Stimulated activated naive CD8-positive, alpha-beta T cell treated with anti-CD3 and anti-CD28 coated beads, Interleukin-15, Interleukin-2, amounts not matched to agents 100 U/mL and 50 U/mL, for 24 hours (primary cell): ENCODE measurements at regions not wholly inside any gene's neighbourhood (a gene's known extent, or its start where the extent isn't known, plus 50 kb on each side); places are given as distances from the start of the nearest gene placed in this dataset.

Source experiments
- ATAC-seq: fragments of 150-1000 bp; cut with Tn5 transposase; one replicate; pipeline ENCODE4 v1.10.0; 2021
- DNase-seq: peaks from one replicate; pipeline ENCODE4 v3.0.0; 2021

DNA sequence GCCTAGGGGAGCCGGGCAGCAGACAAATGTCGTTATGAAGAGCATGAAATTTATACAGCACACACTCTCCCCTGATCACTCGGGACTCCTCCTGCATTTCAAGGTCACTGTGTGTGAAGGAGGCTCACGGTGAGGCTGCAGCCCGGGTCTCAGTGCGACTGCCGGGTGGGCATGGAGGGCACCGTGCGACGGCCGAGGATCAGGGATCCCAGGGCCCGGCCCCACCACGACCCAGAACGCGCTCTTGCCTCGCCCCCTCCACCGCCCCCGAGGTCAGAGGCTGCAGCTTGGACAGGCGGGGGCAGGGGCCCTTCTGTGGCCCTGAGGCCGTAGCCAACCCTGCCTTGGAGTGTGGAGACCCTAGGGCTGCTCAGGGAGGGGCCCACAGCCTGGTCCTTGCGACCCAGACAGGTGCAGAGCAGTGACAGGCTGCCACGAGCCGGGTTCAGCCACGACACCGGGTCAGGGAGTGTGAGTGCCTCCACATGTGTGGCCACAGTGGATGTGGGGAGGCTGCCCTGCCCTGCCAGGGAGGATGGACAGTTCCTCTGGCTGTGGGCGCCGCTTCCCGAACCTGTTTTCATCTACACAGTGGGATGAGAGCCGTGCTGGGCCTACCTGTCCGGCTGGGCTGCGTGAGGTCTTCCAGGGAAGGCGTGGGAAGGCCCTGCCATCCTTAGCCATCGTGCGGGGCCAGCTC is 89.3 kb upstream of the NKX1-1 start:
- DNase-seq = no peak
- ATAC-seq = no peak

GRCh38 chr4:1494416-1495315 is 88.4 kb upstream of the NKX1-1 start:
- DNase-seq (no peak), ATAC-seq (no peak)

- DNase-seq (no peak), ATAC-seq (no peak)
Observed at GRCh38 chr4:1493540-1494287, 87.5 kb upstream of the NKX1-1 start.

DNA sequence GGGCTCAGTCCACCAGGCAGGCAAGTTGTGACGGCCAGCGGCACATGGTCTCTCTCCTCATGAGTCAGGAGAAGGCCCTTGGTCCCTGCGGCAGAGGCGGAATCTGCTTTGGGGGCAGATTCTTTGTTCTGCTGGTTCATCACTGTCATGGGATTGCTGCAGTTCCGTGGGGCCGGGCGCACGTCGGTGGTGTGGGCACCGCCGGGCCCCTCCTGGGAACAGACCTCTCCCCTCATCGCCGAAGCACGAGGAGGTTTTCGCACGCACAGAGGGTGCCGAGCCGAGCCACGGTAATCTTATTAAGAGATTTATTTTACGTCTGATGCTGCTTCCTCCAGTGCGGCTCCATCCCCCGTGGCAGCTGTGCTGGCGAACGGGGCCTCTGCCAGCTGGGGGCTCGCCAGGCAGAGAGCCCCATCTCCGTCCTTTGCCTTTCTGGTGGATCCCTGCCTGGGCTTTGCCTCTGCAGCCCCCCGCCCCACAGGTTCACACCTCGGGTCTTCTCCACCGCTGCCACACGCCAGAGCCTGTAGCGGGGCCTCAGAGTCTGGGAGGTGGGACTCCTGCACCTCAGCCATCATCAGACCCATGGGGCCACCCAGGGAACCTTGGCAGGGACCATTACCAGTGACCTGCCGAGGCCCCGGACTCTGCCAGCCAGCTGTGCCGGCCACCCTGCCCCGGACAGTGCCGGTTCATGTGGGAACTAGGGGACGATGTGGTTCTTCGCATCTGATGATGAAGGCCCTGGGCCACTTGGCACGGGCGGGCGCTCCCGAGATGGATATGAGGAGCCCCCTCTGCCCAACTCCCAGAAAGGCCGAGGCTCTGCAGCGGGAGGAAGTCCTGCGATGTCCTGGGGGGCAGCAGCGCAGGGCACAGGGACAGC is 86.7 kb upstream of the NKX1-1 start:
- no peak for DNase-seq
- no peak for ATAC-seq

GRCh38 chr4:1492142-1492457 is 85.9 kb upstream of the NKX1-1 start:
- no peak for ATAC-seq
- DNase-seq = no peak

GRCh38 chr4:1491328-1492141 is 85.3 kb upstream of the NKX1-1 start:
- no peak for DNase-seq
- ATAC-seq = no peak

GRCh38 chr4:1490654-1491327 is 84.5 kb upstream of the NKX1-1 start:
- DNase-seq = no peak
- ATAC-seq = no peak

DNA sequence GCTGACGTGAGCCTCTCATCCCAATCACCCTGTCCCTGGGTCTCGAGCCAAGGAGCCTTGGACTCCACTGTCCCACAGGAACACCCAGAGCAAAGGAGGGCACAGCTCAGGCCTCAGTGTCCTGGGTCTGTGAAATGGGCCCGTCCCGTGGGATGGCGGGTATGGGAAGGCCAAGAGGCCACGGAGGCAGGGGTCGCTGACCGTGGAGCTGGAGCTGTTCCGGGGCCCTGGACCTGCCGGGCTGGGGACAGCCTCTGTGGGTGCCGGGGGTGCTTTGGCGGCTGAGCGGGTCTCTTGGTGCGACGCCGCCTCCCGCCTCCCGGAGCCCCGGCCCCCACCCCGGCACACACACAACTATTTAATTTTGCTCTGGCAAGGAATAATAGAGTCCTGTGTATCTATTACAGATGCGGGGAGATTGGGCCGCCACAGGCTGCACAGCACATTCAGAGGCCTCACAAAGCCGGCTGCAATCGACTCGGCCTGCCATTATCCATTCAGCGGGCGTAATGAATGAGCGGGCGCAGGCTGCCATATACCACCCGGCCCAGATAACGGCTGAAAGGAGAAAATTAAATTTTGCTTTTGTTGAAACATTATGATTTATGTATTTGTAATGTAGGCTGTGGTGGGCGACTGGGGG is 83.9 kb upstream of the NKX1-1 start:
- no peak for DNase-seq
- no peak for ATAC-seq

DNA sequence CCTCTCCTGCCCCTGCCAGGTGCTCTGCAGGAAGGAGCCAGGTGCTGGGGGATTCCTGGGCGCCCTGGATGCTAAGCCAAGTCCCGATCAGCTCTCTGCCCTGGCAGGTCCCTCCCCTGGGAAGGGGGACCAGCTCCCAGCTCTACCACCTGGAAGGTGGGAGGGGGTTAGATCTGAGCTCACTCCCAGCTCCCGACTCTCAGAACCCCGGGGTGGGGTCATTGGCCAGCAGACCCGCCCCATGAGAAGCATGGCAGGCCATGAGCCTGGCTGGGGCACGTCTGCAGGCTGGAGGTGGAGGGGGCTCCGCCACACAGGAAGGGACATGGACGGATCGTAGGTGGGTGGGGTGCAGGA is 83.4 kb upstream of the NKX1-1 start:
- DNase-seq (no peak), ATAC-seq (no peak)

GRCh38 chr4:1488831-1489638 is 82.8 kb upstream of the NKX1-1 start:
- DNase-seq (no peak), ATAC-seq (no peak)

DNA sequence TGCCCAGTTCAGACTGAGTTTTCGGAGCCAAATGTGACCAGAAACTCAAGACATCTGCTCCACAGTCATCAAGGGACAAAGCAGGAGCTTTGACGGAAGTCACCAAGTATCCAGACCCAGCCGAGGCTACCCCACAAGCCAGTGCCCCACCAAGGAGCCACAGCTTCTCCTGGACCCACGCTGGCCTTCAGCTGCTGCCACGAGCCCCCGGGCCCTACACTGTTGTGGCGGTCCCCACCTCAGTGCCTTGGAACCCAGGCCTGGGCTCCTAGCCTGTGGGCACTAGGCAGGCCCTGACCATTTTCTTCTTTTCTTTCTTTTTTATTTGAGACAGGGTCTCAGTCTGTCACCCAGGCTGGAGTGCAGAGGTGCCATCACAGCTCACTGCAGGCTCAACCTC is 82.1 kb upstream of the NKX1-1 start:
- ATAC-seq (no peak), DNase-seq (no peak)

- ATAC-seq (no peak), DNase-seq (no peak)
Observed at GRCh38 chr4:1487761-1488160, 81.5 kb upstream of the NKX1-1 start.

DNA sequence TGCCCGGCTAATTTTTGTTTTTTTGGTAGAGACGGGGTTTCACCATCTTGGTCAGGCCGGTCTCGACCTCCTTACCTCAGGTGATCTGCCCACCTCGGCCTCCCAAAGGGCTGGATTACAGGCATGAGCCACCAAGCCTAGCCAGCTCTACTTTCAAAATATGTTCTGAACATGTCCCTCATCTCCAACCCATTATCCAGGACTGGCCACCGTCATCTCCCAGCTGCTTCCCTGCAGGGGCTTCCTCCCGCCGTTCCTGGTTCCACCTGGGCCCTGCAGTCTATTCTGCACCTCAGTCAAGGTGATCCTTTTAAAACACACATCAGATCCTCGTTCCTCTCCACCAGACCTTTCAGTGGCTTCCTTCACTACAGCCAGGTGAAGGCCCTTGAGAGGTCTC is 80.9 kb upstream of the NKX1-1 start:
- DNase-seq = no peak

GRCh38 chr4:1485280-1485679 is 79.0 kb upstream of the NKX1-1 start:
- DNase-seq = no peak
- ATAC-seq = no peak

More for the DNA sequence above, 80.9 kb upstream of the NKX1-1 start:
- no peak for ATAC-seq

- DNase-seq = no peak
Observed at GRCh38 chr4:1480720-1481119, 74.5 kb upstream of the NKX1-1 start.

DNA sequence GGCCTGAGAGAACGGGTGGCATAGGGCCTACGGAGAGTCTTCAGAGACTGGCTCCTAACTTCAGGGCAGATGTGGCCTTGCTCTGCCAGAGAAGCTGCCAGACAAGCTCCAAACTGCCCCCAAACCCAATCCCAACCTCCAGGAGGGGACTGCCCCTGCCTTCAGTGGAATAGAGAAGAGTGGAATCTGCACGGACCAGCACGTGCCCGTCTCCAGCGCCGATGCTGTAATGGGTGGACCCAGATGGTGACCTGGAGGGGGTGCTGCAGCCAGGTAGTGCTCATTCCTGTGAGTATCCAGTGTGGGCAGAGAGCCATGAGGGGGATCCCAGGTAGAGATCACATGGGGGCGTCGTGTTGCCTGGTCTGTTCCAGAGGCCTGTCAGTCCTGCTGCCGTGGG is 73.2 kb upstream of the NKX1-1 start:
- ATAC-seq = no peak
- DNase-seq = no peak

More at GRCh38 chr4:1480720-1481119, 74.5 kb upstream of the NKX1-1 start:
- no peak for ATAC-seq

DNA sequence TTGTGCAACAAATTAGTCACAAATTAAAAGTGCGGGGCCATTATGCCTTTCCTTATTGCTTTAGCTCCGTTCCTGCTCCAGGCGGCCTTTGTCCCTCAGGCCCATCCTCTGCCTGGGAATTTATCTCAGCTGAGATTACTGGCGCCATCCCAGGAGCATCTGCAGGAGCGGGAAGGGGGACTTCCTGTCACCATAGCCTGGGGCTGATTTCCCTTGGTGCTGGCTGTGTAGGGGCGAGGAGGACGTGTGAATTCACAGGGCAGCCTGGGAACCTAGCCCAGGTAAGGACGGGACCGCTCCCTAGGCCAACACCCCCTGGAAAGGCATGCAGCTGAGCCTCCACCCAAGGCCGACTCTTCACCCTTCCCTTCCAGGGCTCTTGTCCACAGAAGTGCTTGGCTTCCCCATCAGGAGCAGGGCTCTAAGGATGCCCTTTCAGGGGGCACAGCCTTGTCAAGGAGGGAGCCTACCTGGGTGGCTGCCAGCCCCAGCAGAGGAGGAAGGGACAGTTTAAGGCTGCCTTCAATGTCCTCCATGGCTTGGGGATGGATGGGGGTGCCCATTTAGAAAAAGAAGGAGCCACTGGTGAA is 72.6 kb upstream of the NKX1-1 start:
- no peak for ATAC-seq
- no peak for DNase-seq

- no peak for DNase-seq
- no peak for ATAC-seq
Observed at GRCh38 chr4:1477045-1477840, 71.0 kb upstream of the NKX1-1 start.
